PFSK-1 (cell line): ENCODE measurements at regions not wholly inside any gene's neighbourhood (a gene's known extent, or its start where the extent isn't known, plus 50 kb on each side); places are given as distances from the start of the nearest gene placed in this dataset.

Source experiments
- POLR2AphosphoS5 ChIP-seq: IDR thresholded peaks from 2 replicates; pipeline ENCODE4 v1.6.1; 2012; ENCODE audit warnings: low read depth, mild to moderate bottlenecking, control low read depth, low read length, moderate library complexity
- SIN3A ChIP-seq: IDR thresholded peaks from 2 replicates; pipeline ENCODE4 v1.6.1; 2012; ENCODE audit warnings: mild to moderate bottlenecking, low read length, moderate library complexity, borderline replicate concordance; ENCODE audit not compliant: insufficient read depth

GRCh38 chr13:30115257-30115600, 192.1 kb downstream of the KATNAL1 start:
- TF ChIP-seq SIN3A (no peak), POLR2AphosphoS5 (no peak)
